ENCODE measurements at regions not wholly inside any gene's neighbourhood (a gene's known extent, or its start where the extent isn't known, plus 50 kb on each side); places are given as distances from the start of the nearest gene placed in this dataset.
A peak's percentile ranks its signal among the peaks of the same experiment; 100 is the strongest.

GRCh38 chr12:3362737-3363136 is 128.3 kb upstream of the PRMT8 start:
- Histone ChIP-seq H3K23me2 (ENCODE audit: insufficient read length, low read depth, low read length, poor library complexity, severe bottlenecking) (no peaks in the 10 kb centered on the region), H4K5ac (ENCODE audit: insufficient read length, low read depth, low read length) (no peak overlapping the region), H2BK12ac (ENCODE audit: insufficient read length, low read depth, low read length) (no peak overlapping the region), H3K18ac (ENCODE audit: insufficient read length, low read depth, low read length) (no peak overlapping the region), H2BK20ac (ENCODE audit: low read depth, low read length, poor library complexity, severe bottlenecking) (no peak overlapping the region), H3K79me1 (ENCODE audit: insufficient read depth, low read depth, low read length, poor library complexity, severe bottlenecking) (no peaks in the 10 kb centered on the region), H3T11ph (ENCODE audit: low read length) (no peak overlapping the region), H3K27me3 (ENCODE audit: insufficient read depth, low read length) (peaks cover 16% of the 10 kb centered on the region; the same call in 1 of the 2 replicates), H3K4me1 (ENCODE audit: insufficient read depth, low read length) (no peaks in the 10 kb centered on the region), H3K23ac (ENCODE audit: insufficient read length, low read depth, low read length) (no peak overlapping the region), H4K91ac (ENCODE audit: insufficient read length, low read depth, low read length) (no peak overlapping the region), H3K79me2 (ENCODE audit: insufficient read depth, low read length) (no peaks in the 10 kb centered on the region), H3K14ac (ENCODE audit: insufficient read depth, low read length) (no peak overlapping the region), H3K4me2 (ENCODE audit: insufficient read depth, insufficient read length, low read length) (no peak overlapping the region), H2AFZ (ENCODE audit: low read length) (no peak overlapping the region), H4K20me1 (ENCODE audit: control insufficient read depth, insufficient read depth, insufficient read length) (no peaks in the 10 kb centered on the region), H3K9ac (ENCODE audit: extremely low read depth, insufficient read length, low read length) (no peak overlapping the region), H2BK15ac (ENCODE audit: low read depth, low read length) (no peak overlapping the region), H3K56ac (ENCODE audit: insufficient read length, low read depth, low read length) (no peak overlapping the region), H4K8ac (replicated peaks; ENCODE audit: insufficient read length, low read depth, low read length) (no peak overlapping the region), H3K27ac (ENCODE audit: insufficient read length, low read depth, low read length) (no peak overlapping the region), H2BK5ac (ENCODE audit: insufficient read length, low read length) (no peak overlapping the region), H3K9me3 (ENCODE audit: control insufficient read depth, low read depth, low read length) (no peaks in the 10 kb centered on the region), H2BK120ac (ENCODE audit: low read depth, low read length, poor library complexity, severe bottlenecking) (no peak overlapping the region), H3K4ac (ENCODE audit: low read depth, low read length) (no peak overlapping the region), H2AK5ac (ENCODE audit: insufficient read length, low read length) (no peak overlapping the region)
- no peaks in the 10 kb centered on the region for H3K9me3 Mint-ChIP-seq
- no peaks in the 10 kb centered on the region for H3K36me3 Mint-ChIP-seq (ENCODE audit: insufficient read depth in 1 of 3, low read depth in 3 of 3)
- H3K27ac Mint-ChIP-seq = no peak overlapping the region
- TF ChIP-seq CTCF (conservative IDR thresholded peaks at IDR 0.05) = no peak
- no peak overlapping the region for H3K4me3 Mint-ChIP-seq
- peaks cover 15 to 16% of the 10 kb centered on the region in 2 experiments for H3K4me1 Mint-ChIP-seq
- peaks cover 28% of the 10 kb centered on the region for H3K27me3 Mint-ChIP-seq (ENCODE audit: low read depth)
- WGBS (ENCODE audit: extremely low coverage, insufficient read length, low lambda C conversion rate) = no CpG with 5 or more reads among the region's 6 CpGs
- peak; percentile 18 for DNase-seq
